HepG2 (cell line): ENCODE measurements at regions not wholly inside any gene's neighbourhood (a gene's known extent, or its start where the extent isn't known, plus 50 kb on each side); places are given as distances from the start of the nearest gene placed in this dataset.

Experiments
- ATAC-seq: fragments of 200-7000 bp; cut with Tn5 transposase; 3 replicates; pipeline ENCODE4 v1.9.1; 2020; ENCODE audit warnings: mild to moderate bottlenecking, moderate library complexity
- BruUV-seq: library from RNA; stranded (reverse); fragments of 400-500 nt; replicated peaks from 2 replicates; lab custom pipeline; 2021; lab: Mats Ljungman, UMichigan
- CTCF ChIA-PET: fragments of 300-600 bp; formaldehyde crosslinking; extraction: SDS; loops from one replicate; lab custom pipeline; 2021; ENCODE audit warnings: low total read pairs, inconsistent platforms, low intra/inter-chr PET ratio; lab: Yijun Ruan, JAX
- POLR2A ChIA-PET: fragments of 350-600 bp; sonication (Branson Sonifier 250); formaldehyde crosslinking; loops from one replicate; lab custom pipeline; 2020; ENCODE audit warnings: antibody characterized with exemption, inconsistent platforms; lab: Yijun Ruan, JAX
- DNase-seq: peaks from one replicate; pipeline ENCODE4 v3.0.0-alpha.2; 2015; ENCODE audit warnings: low spot score
- FAIRE-seq: peaks from 3 replicates; lab custom pipeline; 2011; peaks lifted over from hg19 to GRCh38; lab: Jason Lieb, UNC
- H2AFZ ChIP-seq: one replicate; pipeline ENCODE4 v1.6.1; 2011; ENCODE audit warnings: low read length, inconsistent platforms
- H3K27ac ChIP-seq: fragments of 300-600 bp; 3 replicates; pipeline ENCODE4 v1.8.0; 2011; ENCODE audit warnings: mixed run types, mild to moderate bottlenecking, mixed read lengths, low read length, inconsistent platforms; ENCODE audit not compliant: insufficient read depth; ENCODE audit errors: extremely low read length
- H3K27me3 ChIP-seq, 2 experiments: fragments of 200-600 bp in 1 of 2; 2 replicates in 1 of 2; 3 replicates in 1 of 2; pipeline versions ENCODE4 v1.6.0 to v1.8.0; 2011; ENCODE audit warnings: low read length in 2 of 2, mild to moderate bottlenecking in 2 of 2, moderate library complexity in 2 of 2, inconsistent platforms in 1 of 2; ENCODE audit not compliant: insufficient read depth in 2 of 2, control insufficient read depth in 1 of 2
- H3K36me3 ChIP-seq, 2 experiments: fragments of 200-600 bp in 1 of 2; replicated peaks in 1 of 2; 2 replicates in 1 of 2; 3 replicates in 1 of 2; pipeline versions ENCODE4 v1.5.1 to v1.8.0; 2011; ENCODE audit warnings: low read length in 2 of 2, inconsistent platforms in 1 of 2; ENCODE audit not compliant: insufficient read depth in 2 of 2, control insufficient read depth in 1 of 2
- H3K4me1 ChIP-seq: 2 replicates; pipeline ENCODE4 v1.5.1; 2012; ENCODE audit warnings: low read length, inconsistent platforms; ENCODE audit not compliant: insufficient read depth
- H3K4me2 ChIP-seq: 2 replicates; pipeline ENCODE4 v1.6.0; 2011; ENCODE audit warnings: low read depth, low read length, inconsistent platforms
- H3K4me3 ChIP-seq, 3 experiments: fragments of 200-600 bp in 1 of 3; sonication (generic), shearing (Covaris generic) in 1 of 3; replicated peaks in 1 of 3; 2 replicates each; pipeline ENCODE4 v1.5.1; 2011 to 2016; ENCODE audit warnings: low read length in 3 of 3, inconsistent platforms in 2 of 3, low read depth in 2 of 3, mild to moderate bottlenecking in 2 of 3, control low read depth in 1 of 3, mixed read lengths in 1 of 3; ENCODE audit not compliant: insufficient read depth in 1 of 3
- H3K79me2 ChIP-seq: one replicate; pipeline ENCODE4 v1.6.1; 2011; ENCODE audit warnings: low read length, inconsistent platforms; ENCODE audit not compliant: insufficient read depth
- H3K9ac ChIP-seq: 2 replicates; pipeline ENCODE4 v1.6.0; 2011; ENCODE audit warnings: mild to moderate bottlenecking, low read depth, low read length, inconsistent platforms; ENCODE audit not compliant: insufficient read depth
- H3K9me3 ChIP-seq: 2 replicates; pipeline ENCODE4 v1.5.1; 2012; ENCODE audit warnings: mild to moderate bottlenecking, low read length
- H4K20me1 ChIP-seq: 2 replicates; pipeline ENCODE4 v1.6.0; 2011; ENCODE audit warnings: inconsistent platforms, mild to moderate bottlenecking, low read length, moderate library complexity; ENCODE audit not compliant: insufficient read depth
- DNMT1 ChIP-seq: sonication (generic); formaldehyde crosslinking; IDR thresholded peaks from 2 replicates; pipeline ENCODE4 v1.5.1; 2020; ENCODE audit warnings: mild to moderate bottlenecking, missing genetic modification reagents
- EZH2 ChIP-seq: conservative IDR thresholded peaks from 2 replicates; pipeline ENCODE4 v1.6.1; 2012; ENCODE audit warnings: mild to moderate bottlenecking, low read depth, low read length, moderate library complexity
- FOSL2 ChIP-seq: sonication (generic); formaldehyde crosslinking; IDR thresholded peaks from 2 replicates; pipeline ENCODE4 v1.4.0; 2020; ENCODE audit warnings: missing genetic modification reagents
- FOXJ3 ChIP-seq: sonication (generic); formaldehyde crosslinking; IDR thresholded peaks from 2 replicates; pipeline ENCODE4 v1.4.0; 2020; ENCODE audit warnings: missing genetic modification reagents, mild to moderate bottlenecking, borderline replicate concordance
- IKZF5 ChIP-seq: IDR thresholded peaks from 2 replicates; pipeline ENCODE4 v1.6.1; 2018; ENCODE audit warnings: missing genetic modification reagents, mild to moderate bottlenecking, missing compliant biosample characterization
- KDM2A ChIP-seq: sonication (generic); formaldehyde crosslinking; IDR thresholded peaks from 2 replicates; pipeline ENCODE4 v1.4.0; 2020; ENCODE audit warnings: low read depth, missing genetic modification reagents, borderline replicate concordance
- MIER2 ChIP-seq: IDR thresholded peaks from 2 replicates; pipeline ENCODE4 v1.6.1; 2016; ENCODE audit warnings: missing biosample characterization, missing genetic modification reagents
- NCOR1 ChIP-seq: fragments of 200-600 bp; sonication (generic); IDR thresholded peaks from 2 replicates; pipeline ENCODE4 v1.7.0; 2017; ENCODE audit warnings: antibody characterized with exemption, low read length, borderline replicate concordance
- NKX3-1 ChIP-seq: sonication (generic); formaldehyde crosslinking; IDR thresholded peaks from 2 replicates; pipeline ENCODE4 v1.5.0; 2020; ENCODE audit warnings: missing genetic modification reagents
- PHF20 ChIP-seq: sonication (generic); formaldehyde crosslinking; IDR thresholded peaks from 2 replicates; pipeline ENCODE4 v1.5.0; 2020; ENCODE audit warnings: mild to moderate bottlenecking, missing genetic modification reagents
- POLR2AphosphoS2 ChIP-seq: IDR thresholded peaks from 2 replicates; pipeline ENCODE4 v1.6.1; 2011; ENCODE audit warnings: low read depth, low read length, improper control_type of control experiment
- SP140L ChIP-seq: sonication (generic); formaldehyde crosslinking; IDR thresholded peaks from 2 replicates; pipeline ENCODE4 v1.4.0; 2020; ENCODE audit warnings: missing genetic modification reagents, borderline replicate concordance
- SPEN ChIP-seq: sonication (generic); formaldehyde crosslinking; IDR thresholded peaks from 2 replicates; pipeline ENCODE4 v1.5.1; 2020; ENCODE audit warnings: low read depth, mild to moderate bottlenecking, missing genetic modification reagents
- TBX3 ChIP-seq: fragments of 450-650 bp; IDR thresholded peaks from 2 replicates; pipeline ENCODE4 v1.6.1; 2017; ENCODE audit warnings: antibody characterized with exemption, mild to moderate bottlenecking, inconsistent platforms, borderline replicate concordance
- ZBTB26 ChIP-seq: IDR thresholded peaks from 2 replicates; pipeline ENCODE4 v1.6.1; 2016; ENCODE audit warnings: missing compliant biosample characterization, missing genetic modification reagents, borderline replicate concordance
- ZFP62 ChIP-seq: sonication (generic); formaldehyde crosslinking; IDR thresholded peaks from 2 replicates; pipeline ENCODE4 v1.4.0; 2020; ENCODE audit warnings: missing genetic modification reagents
- ZKSCAN1 ChIP-seq: fragments of 150-350 bp; IDR thresholded peaks from 2 replicates; pipeline ENCODE4 v1.6.1; 2014; ENCODE audit warnings: low read length
- ZNF558 ChIP-seq: sonication (generic); formaldehyde crosslinking; IDR thresholded peaks from 2 replicates; pipeline ENCODE4 v1.9.0; 2022; ENCODE audit warnings: mild to moderate bottlenecking, missing genetic modification reagents, borderline replicate concordance
- ZSCAN21 ChIP-seq: sonication (generic); formaldehyde crosslinking; IDR thresholded peaks from 2 replicates; pipeline ENCODE4 v1.8.0; 2022; ENCODE audit warnings: mild to moderate bottlenecking, missing genetic modification reagents, moderate library complexity, borderline replicate concordance
- in situ Hi-C: cut with HindIII; loops from 2 replicates; pipeline ENCODE4 v1.10.0; 2017; ENCODE audit warnings: low pct_unique_long_range_greater_than_20kb; ENCODE audit not compliant: extremely low pct_ligation_motif_present
- intact Hi-C: fragments of 100-400 bp; cut with micrococcal nuclease; formaldehyde crosslinking; loops from one replicate; pipeline ENCODE4 v1.10.0; 2022; ENCODE audit not compliant: unreplicated experiment
- TF ChIP-seq, protein P1 (sequence below): IDR thresholded peaks from 2 replicates; pipeline ENCODE4 v1.6.1; 2016

GRCh38 chr20:61030130-61030529, 221.9 kb upstream of the CDH4 start:
- no peak for TF ChIP-seq KDM2A (CRISPR knock-in tag)
- TF ChIP-seq POLR2AphosphoS2: no peak
- no peak for TF ChIP-seq PHF20 (CRISPR knock-in tag)
- no peak for TF ChIP-seq SP140L (CRISPR knock-in tag)
- TF ChIP-seq MIER2: no peak
- no peak for TF ChIP-seq TBX3
- no peak for TF ChIP-seq SPEN (CRISPR knock-in tag)
- no peak for TF ChIP-seq FOXJ3 (CRISPR knock-in tag)
- no peak for TF ChIP-seq ZNF558 (CRISPR knock-in tag)
- TF ChIP-seq, protein P1, sequence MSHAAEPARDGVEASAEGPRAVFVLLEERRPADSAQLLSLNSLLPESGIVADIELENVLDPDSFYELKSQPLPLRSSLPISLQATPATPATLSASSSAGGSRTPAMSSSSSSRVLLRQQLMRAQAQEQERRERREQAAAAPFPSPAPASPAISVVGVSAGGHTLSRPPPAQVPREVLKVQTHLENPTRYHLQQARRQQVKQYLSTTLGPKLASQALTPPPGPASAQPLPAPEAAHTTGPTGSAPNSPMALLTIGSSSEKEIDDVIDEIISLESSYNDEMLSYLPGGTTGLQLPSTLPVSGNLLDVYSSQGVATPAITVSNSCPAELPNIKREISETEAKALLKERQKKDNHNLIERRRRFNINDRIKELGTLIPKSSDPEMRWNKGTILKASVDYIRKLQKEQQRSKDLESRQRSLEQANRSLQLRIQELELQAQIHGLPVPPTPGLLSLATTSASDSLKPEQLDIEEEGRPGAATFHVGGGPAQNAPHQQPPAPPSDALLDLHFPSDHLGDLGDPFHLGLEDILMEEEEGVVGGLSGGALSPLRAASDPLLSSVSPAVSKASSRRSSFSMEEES (CRISPR knock-in tag): no peak
- TF ChIP-seq ZFP62 (CRISPR knock-in tag): no peak
- TF ChIP-seq NKX3-1 (CRISPR knock-in tag): no peak
- TF ChIP-seq DNMT1 (CRISPR knock-in tag): no peak
- TF ChIP-seq EZH2: no peak
- no peak for TF ChIP-seq NCOR1
- TF ChIP-seq FOSL2 (CRISPR knock-in tag): no peak
- TF ChIP-seq ZKSCAN1: no peak
- TF ChIP-seq ZSCAN21 (CRISPR knock-in tag): no peak
- no peak for TF ChIP-seq IKZF5 (CRISPR knock-in tag)
- no peak for TF ChIP-seq ZBTB26
- H3K4me2 ChIP-seq: no peak overlapping the region
- no TSS peak for BruUV-seq
- H3K4me3 ChIP-seq: no peak overlapping the region
- H3K27ac ChIP-seq: no peak overlapping the region
- peaks cover 30% of the 10 kb centered on the region for H3K9me3 ChIP-seq
- H3K4me1 ChIP-seq: no peaks in the 10 kb centered on the region
- no peaks in the 10 kb centered on the region for H3K79me2 ChIP-seq
- intact Hi-C loops (no loop called here), in situ Hi-C loops (no loop called here)
- H3K9ac ChIP-seq: no peak overlapping the region
- POLR2A ChIA-PET: no interaction called here
- CTCF ChIA-PET: no interaction called here
- no peak for DNase-seq
- no peaks in the 10 kb centered on the region for H3K36me3 ChIP-seq
- ATAC-seq: no peak
- no peak for FAIRE-seq
- no peaks in the 10 kb centered on the region; the same call in 1 of the 2 replicates for H4K20me1 ChIP-seq
- no peak overlapping the region for H2AFZ ChIP-seq
- H3K27me3 ChIP-seq: no peaks in the 10 kb centered on the region
